Keratinocyte (primary cell): ENCODE measurements at regions not wholly inside any gene's neighbourhood (a gene's known extent, or its start where the extent isn't known, plus 50 kb on each side); places are given as distances from the start of the nearest gene placed in this dataset.

Experiments
- DNase-seq: peaks from one replicate; pipeline ENCODE4 v3.0.0-alpha.2; 2011; ENCODE audit warnings: low read depth, missing footprints, low spot score
- FAIRE-seq: peaks from 2 replicates; lab custom pipeline; 2011; peaks lifted over from hg19 to GRCh38; lab: Jason Lieb, UNC
- H2AFZ ChIP-seq: 2 replicates; pipeline ENCODE4 v1.6.0; 2012; ENCODE audit warnings: low read length, control low read depth, inconsistent platforms; ENCODE audit not compliant: control insufficient read depth
- H3K27ac ChIP-seq: 2 replicates; pipeline ENCODE4 v1.5.1; 2011; ENCODE audit warnings: low read length; ENCODE audit not compliant: control insufficient read depth, insufficient read depth
- H3K27me3 ChIP-seq: 3 replicates; pipeline ENCODE4 v1.6.0; 2011; ENCODE audit warnings: low read length; ENCODE audit not compliant: control insufficient read depth, insufficient read depth; ENCODE audit errors: extremely low read depth
- H3K36me3 ChIP-seq, 2 experiments: 2 replicates in 1 of 2; 3 replicates in 1 of 2; pipeline ENCODE4 v1.5.1; 2011; ENCODE audit warnings: low read length in 2 of 2, mild to moderate bottlenecking in 1 of 2; ENCODE audit not compliant: control insufficient read depth in 2 of 2, insufficient read depth in 2 of 2; ENCODE audit errors: extremely low read depth in 1 of 2
- H3K4me1 ChIP-seq: 3 replicates; pipeline ENCODE4 v1.5.1; 2011; ENCODE audit warnings: low read length; ENCODE audit not compliant: control insufficient read depth, insufficient read depth; ENCODE audit errors: extremely low read depth
- H3K4me2 ChIP-seq: 3 replicates; pipeline ENCODE4 v1.6.0; 2011; ENCODE audit warnings: low read depth, low read length; ENCODE audit not compliant: control insufficient read depth, insufficient read depth; ENCODE audit errors: extremely low read depth
- H3K4me3 ChIP-seq, 3 experiments: fragments of 200-600 bp in 1 of 3; sonication (generic) in 1 of 3; 2 replicates in 2 of 3; 3 replicates in 1 of 3; pipeline ENCODE4 v1.5.1; 2011 to 2016; ENCODE audit warnings: low read length in 3 of 3, mild to moderate bottlenecking in 3 of 3, control low read depth in 2 of 3, inconsistent platforms in 1 of 3, low read depth in 1 of 3, mixed read lengths in 1 of 3, mixed run types in 1 of 3, moderate library complexity in 1 of 3; ENCODE audit not compliant: control insufficient read depth in 2 of 3, insufficient read depth in 2 of 3; ENCODE audit errors: extremely low read depth in 1 of 3
- H3K79me2 ChIP-seq: 2 replicates; pipeline ENCODE4 v1.6.0; 2012; ENCODE audit warnings: low read length; ENCODE audit not compliant: control insufficient read depth, insufficient read depth
- H3K9ac ChIP-seq: 3 replicates; pipeline ENCODE4 v1.6.0; 2011; ENCODE audit warnings: low read length; ENCODE audit not compliant: control insufficient read depth, insufficient read depth; ENCODE audit errors: extremely low read depth
- H3K9me1 ChIP-seq: 3 replicates; pipeline ENCODE4 v1.6.0; 2011; ENCODE audit warnings: low read length; ENCODE audit not compliant: control insufficient read depth, insufficient read depth; ENCODE audit errors: extremely low read depth
- H3K9me3 ChIP-seq: 2 replicates; pipeline ENCODE4 v1.5.1; 2012; ENCODE audit warnings: low read depth, low read length; ENCODE audit not compliant: control insufficient read depth
- H4K20me1 ChIP-seq: 3 replicates; pipeline ENCODE4 v1.6.0; 2011; ENCODE audit warnings: low read length; ENCODE audit not compliant: control insufficient read depth, insufficient read depth; ENCODE audit errors: extremely low read depth
- CTCF ChIP-seq, 3 experiments: IDR thresholded peaks in 1 of 3; conservative IDR thresholded peaks in 1 of 3; optimal IDR thresholded peaks in 1 of 3; 2 replicates in 2 of 3; 3 replicates in 1 of 3; pipeline versions ENCODE3 to v1.5.1; 2011; ENCODE audit warnings: low read length in 3 of 3, mild to moderate bottlenecking in 3 of 3, moderate library complexity in 2 of 3, control low read depth in 1 of 3, inconsistent platforms in 1 of 3; ENCODE audit not compliant: insufficient read depth in 2 of 3; ENCODE audit errors: extremely low read depth in 1 of 3
- EZH2 ChIP-seq: IDR thresholded peaks from one replicate; pipeline ENCODE4 v1.6.1; 2012; ENCODE audit warnings: inconsistent platforms, mild to moderate bottlenecking, low read length, moderate library complexity
- dilution Hi-C: fragments of 300-500 bp; cut with MboI; formaldehyde crosslinking; loops from one replicate; pipeline ENCODE4 v1.7.0; 2020; ENCODE audit warnings: low sequenced_read_pairs; ENCODE audit not compliant: extremely low pct_ligation_motif_present

- no peak overlapping the region for H3K4me2 ChIP-seq
- no peaks in the 10 kb centered on the region for H3K36me3 ChIP-seq
- no peaks in the 10 kb centered on the region for H4K20me1 ChIP-seq
- no peak for DNase-seq
- no peak overlapping the region for H2AFZ ChIP-seq
- no peaks in the 10 kb centered on the region for H3K9me3 ChIP-seq
- dilution Hi-C loops = no loop called here
- H3K27me3 ChIP-seq = no peaks in the 10 kb centered on the region
- H3K4me3 ChIP-seq = no peak overlapping the region
- H3K9ac ChIP-seq = no peak overlapping the region
- no peak overlapping the region for H3K27ac ChIP-seq
- H3K79me2 ChIP-seq = no peaks in the 10 kb centered on the region
- TF ChIP-seq CTCF (optimal IDR thresholded peaks at IDR 0.05 in 1 of 3, IDR thresholded peaks at IDR 0.05 in 1 of 3, conservative IDR thresholded peaks at IDR 0.05 in 1 of 3; ENCODE audit: extremely low read depth in 1 of 3, insufficient read depth in 2 of 3, low read length in 3 of 3) (no peak), EZH2 (no peak)
- no peak for FAIRE-seq
- no peaks in the 10 kb centered on the region for H3K4me1 ChIP-seq
- no peaks in the 10 kb centered on the region for H3K9me1 ChIP-seq
These were observed 300.6 kb downstream of the ZNF326 start for GRCh38 chr1:90295534-90295933.

- FAIRE-seq (no peak), DNase-seq (no peak)
- Histone ChIP-seq H3K4me3 (no peak overlapping the region), H3K27me3 (no peaks in the 10 kb centered on the region), H3K9me1 (no peaks in the 10 kb centered on the region), H3K9ac (no peak overlapping the region), H3K9me3 (no peaks in the 10 kb centered on the region), H3K79me2 (no peaks in the 10 kb centered on the region), H3K27ac (no peak overlapping the region), H3K4me1 (no peaks in the 10 kb centered on the region), H2AFZ (no peak overlapping the region), H4K20me1 (no peaks in the 10 kb centered on the region), H3K4me2 (no peak overlapping the region), H3K36me3 (no peaks in the 10 kb centered on the region)
- dilution Hi-C loops = no loop called here
- TF ChIP-seq EZH2 (no peak), CTCF (optimal IDR thresholded peaks at IDR 0.05 in 1 of 3, IDR thresholded peaks at IDR 0.05 in 1 of 3, conservative IDR thresholded peaks at IDR 0.05 in 1 of 3; ENCODE audit: extremely low read depth in 1 of 3, insufficient read depth in 2 of 3, low read length in 3 of 3) (no peak)
These were observed 296.7 kb downstream of the ZNF326 start for GRCh38 chr1:90291431-90292216.
